ENCODE measurements at regions not wholly inside any gene's neighbourhood (a gene's known extent, or its start where the extent isn't known, plus 50 kb on each side); places are given as distances from the start of the nearest gene placed in this dataset.
A peak's percentile ranks its signal among the peaks of the same experiment; 100 is the strongest.

DNA sequence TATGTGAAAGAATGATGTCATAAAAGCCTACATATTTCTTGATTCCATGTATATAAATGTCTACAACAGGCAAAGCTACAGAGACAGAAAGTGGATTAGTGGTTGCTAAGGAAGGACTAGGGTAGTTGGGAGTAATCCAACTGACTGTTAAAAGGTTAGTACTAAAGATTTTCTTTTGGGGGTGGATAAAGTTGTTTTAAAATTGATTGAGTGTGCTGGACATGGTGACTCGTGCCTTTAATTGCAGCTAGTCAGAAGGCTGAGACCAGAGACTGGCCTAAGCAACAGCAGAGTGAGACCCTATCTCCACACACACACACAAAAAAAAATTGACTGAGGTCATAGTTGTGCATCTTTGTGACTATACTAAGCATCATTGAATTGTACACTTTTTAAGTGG lies 234.3 kb downstream of the C12orf50 start:
- no peak for DNase-seq

DNA sequence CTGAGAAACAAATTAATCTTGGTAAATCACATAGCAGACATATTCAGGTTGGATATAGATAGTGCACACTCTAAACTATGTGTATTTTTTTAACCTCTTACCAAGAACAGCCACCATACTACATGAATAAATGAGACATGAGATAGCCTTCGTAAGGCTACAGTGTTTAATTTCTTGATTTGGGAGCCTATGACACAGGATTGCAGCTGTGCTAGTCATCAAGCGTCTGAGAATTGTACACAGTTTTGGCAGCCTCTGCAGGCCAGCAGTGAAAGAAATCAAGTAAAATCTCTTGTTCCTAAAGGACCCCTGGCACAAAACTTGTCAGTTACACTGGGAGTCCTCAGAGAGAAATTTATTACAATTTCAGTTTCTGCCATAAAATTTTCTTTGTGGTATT lies 236.1 kb downstream of the C12orf50 start:
- DNase-seq: no peak

DNA sequence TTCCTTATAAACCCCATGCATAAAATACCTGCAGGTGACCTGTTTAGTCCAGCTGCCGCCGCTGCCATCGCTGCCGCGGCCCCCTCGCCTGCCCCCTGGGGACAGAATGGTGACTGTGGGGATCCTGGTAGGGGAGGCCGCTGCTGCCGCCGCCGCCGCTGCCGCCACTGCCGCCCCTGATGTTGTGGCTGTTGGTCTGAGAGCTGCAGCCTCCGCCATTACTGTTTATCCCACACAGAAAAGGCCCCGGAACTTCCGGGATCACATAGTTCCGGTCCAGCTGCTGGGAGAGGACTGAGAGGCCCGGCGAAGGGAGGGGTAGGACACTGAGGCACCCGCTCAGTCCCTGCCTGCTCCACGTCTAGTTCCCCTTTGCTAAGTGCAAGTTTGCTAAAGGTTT lies 244.9 kb downstream of the C12orf50 start:
- peak in 1 of 58 donors; percentile 2 for DNase-seq

DNA sequence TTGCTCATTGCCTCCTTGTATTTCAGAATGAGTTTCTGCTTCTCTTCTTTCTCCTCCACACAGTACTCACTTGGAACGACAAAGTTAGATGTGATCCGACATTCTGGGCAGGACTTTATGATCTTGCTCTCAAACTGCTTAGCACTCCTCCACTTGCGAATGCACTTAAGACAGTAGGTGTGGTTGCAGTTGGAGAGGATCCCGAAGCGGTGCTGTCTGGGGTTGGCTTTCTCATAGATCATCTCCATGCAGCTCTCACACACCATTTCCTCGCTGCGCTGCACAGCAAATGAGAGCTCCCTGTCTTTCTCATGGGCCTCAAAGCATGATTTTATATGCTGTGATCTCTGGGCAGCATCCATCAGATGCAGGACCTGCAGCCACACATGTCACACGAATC lies 245.7 kb downstream of the C12orf50 start:
- DNase-seq: no peak

DNA sequence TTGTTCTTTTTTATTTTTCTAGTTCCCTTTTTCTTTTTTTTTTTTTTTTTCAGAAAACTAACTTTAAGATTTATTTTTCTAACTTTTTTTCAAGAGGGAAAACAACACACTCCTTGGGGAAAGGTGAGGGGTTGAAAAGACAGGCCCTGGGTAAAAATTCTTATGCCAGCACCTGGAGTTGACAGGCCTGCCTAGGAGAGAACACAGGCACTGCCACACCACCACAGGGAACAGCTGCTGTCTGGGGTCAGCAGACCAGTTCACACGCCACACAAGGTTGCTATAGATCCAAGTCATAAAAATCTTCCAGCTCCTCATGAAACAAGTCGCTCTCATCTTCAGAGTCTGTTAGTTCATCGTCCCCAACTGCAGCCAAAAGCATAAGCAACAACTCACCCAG lies 246.4 kb downstream of the C12orf50 start:
- no peak for DNase-seq

DNA sequence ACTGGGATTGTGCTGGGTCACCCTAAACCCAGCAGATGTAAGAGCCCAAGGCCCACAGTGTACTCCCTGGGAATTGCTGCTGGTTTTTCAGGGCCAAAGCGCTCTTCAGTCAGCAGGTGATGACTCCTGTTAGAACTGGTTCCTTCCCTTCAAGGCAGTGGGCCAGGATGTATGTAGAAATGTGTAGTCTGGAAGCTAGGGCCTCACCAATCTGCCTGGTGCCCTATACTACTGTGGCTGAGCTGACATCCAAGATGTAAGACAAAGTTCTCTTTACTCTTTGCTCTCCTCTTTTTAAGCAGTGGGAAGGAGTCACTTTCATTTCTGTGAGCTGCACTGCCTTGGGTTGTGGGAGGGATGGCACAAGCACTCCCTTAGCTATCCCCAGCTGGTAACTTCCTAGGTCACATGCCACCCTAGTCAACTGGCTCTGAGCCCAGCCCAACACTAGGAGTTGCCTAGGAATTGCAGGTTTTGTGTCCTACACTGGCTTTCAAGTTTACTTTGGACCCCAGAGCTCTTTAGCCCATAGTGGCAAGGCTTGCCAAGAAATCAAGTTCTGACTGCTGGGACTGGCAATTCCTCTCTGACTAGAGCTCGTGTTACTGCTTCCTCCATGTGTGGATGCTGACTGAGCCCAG lies 249.2 kb downstream of the C12orf50 start:
- DNase-seq: no peak

DNA sequence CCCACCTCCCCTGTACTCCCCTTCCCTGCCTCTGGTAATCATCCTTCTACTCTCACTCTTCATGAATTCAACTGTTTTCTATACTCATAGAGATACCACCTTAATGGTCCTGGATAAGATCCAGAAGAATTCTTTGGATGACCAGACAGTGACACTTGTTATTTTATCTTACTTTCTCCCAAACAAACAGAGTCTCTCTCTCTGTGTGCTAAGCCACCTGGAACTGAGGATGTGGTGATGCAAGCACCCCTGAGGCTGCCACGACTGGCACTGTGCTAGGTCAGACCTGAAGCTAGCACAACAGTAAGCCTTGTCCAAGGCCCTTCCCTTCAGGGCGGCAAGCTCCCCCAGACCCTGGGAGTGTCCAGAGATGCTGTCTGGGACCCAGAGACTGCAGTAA lies 250.2 kb downstream of the C12orf50 start:
- no peak for DNase-seq

DNA sequence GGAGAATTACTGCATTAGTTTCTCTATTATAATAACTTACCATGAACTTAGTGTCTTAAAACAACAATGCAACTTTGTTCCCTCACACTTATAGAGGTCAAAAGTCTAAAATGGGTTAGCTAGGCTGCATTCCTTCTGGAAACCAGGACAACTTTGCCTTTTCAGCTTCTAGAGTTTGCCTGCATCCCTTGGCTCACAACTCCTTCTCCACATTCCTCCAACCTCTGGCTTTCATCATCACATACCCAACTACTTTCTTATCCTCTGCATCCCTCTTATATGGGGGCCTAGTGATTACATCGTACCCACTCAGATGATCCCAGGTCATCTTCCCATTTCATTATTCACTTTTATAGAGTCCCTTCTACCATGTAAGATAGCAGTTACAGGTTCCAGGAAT lies 251.1 kb downstream of the C12orf50 start:
- DNase-seq: no peak

DNA sequence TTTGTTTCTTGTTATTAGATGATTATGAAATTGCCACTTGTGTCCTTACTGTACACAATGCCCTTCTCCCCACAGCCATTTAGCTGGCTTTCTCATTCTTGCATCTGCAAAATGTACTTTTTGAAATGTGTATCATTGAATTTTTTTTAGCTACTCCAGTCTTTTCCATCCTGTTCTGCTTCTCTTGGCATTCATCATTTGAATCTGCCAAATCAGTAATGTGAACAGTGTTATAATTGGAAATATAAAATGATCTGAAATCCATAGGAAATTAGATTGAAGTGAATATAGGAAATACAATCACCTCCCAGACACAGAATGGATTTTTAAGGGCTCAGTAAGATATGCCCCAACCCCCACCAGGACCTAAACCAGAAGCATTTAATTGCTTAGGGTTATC lies 253.4 kb downstream of the C12orf50 start:
- no peak for DNase-seq

DNA sequence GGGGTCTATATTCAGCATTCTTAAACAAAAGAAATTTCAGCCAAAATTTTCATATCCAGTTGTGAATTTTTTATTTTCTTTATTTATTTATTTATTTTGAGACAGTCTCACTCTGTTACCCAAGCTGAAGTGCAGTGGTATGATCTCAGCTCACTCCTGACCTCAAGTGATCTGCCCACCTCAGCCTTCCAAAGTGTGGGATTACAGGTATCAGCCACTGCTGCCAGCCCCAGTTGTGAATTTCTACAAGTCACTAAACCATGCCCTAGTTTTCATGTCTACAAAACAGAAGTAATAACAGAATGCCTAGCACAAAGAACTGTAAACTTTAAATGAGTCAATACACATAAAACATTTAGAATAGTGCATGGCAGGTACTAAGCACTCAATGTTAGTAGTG lies 254.2 kb downstream of the C12orf50 start:
- DNase-seq: no peak

DNA sequence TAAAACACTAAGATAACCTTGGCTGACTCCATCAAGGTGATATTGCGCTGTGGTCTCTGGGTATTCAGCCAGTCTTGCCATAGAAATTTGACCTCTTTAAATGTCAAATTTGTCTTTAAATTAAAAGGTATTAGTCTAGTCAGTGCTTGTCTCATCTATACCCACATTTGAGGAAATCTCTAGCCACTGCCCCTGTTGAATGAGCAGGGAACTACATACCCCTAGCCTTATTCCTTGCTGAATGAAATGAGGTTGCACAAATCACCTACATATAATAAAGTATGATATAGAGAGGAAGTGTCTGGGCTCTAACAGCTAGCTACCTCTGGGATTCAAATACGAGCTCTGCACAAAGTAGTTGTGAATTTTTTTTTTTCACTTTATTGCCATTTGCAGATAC lies 256.8 kb downstream of the C12orf50 start:
- DNase-seq: no peak

DNA sequence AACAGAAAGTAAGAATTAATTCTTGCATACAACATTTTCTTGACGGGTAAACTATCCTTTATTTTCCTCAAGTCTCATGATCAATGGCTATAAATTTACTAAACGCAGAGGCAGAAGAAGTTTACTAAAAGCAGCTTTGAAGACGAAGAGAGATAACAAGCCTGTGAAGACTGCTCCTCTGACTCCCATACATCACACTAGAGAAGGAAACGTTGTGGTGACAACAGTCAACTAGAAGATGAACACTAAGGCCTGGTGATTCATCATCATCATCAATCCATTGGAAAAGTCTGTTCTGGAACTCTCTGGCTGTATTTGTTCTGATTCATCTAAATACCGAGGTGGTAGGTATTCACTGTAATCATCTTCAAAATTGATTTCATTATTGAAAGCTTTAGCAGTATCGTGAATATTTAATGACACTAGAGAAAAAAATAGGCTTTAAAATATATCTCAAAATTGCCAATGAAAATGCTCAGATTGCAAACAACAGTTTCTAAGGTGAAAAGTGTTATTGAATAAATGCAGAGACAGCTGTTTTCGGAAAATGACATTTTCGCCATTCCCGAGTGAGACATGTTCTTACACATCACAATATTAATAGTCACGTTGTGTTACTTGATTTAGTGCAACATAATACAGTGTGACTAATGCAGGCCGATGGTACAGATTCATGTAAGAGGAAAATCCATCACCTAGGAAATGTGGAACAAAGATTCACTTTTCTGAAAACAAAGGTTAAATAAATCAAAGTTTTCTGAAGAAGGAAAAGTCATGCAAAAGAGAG lies 260.5 kb downstream of the C12orf50 start:
- no peak for DNase-seq

DNA sequence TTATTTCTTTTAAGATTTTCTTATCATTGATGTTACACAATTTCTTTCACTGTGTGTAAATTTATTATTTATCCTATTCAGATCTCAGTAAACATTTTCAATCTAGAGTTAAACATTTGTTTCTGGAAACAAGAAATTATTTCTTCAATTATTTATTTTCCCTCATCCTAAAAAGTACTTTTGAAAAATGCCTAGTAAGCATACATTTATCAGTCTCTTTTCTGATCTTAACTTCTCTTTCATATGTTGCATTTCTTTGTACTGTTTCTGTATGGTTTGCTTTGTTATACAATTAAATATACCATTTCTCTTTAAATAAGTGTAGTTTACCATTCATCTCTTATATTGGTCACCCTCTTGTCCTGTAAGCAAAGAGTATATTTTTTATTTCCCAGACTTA lies 263.2 kb downstream of the C12orf50 start:
- DNase-seq: no peak

DNA sequence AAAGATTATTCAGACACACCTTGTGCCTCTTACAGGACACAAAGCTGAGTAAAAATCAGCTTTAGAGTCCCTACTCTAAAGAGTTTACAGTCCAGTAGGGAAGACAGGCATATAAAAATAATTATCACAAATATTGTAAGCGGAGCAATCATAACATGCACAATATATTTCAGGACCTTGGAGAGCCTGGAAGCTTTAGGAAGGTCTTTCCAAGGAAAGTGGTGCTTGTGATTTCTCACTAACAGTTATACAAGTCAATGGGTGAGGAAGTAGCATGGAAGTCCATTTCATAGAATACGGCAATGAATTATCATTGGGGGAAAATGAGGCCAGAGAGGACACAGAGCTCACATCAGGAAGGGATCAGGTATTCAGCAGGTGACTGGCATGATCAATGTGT lies 268.3 kb downstream of the C12orf50 start:
- DNase-seq: no peak

DNA sequence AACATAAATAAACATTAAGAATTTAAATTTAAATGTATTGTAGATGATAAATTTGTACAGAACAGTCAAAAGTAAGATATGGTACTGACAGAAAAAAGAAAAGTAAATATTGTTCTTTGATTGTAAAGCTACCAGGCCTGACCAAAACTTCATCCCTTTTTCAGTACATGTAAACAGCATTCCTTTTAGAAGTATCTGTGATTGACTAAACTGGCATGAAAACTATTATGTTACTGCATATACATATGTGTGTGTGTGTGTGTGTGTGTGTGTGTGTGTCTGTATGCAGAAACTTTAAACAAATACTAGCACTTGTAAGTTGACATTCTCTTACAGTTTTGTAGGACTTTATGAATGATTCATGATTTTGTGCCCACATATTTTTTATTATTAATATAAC lies 270.9 kb downstream of the C12orf50 start:
- DNase-seq: no peak

DNA sequence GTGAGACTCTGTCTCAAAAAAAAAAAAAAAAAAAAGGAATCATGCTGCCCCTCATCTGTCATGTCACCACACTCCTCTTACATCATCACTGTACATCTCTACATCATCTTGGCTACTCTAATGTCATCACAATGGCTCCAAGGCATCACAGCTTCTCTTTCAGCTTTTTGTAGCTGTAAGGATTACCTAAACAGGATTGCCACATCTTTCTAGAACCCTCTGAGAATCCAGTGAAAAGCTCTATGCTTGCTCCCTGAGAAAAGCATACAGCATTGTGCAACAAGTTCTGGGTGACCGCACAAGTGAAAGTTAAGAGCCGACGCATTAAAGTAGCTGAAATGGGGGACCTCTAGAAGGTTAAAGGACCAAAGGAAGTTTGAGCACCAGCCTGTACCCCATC lies 272.5 kb downstream of the C12orf50 start:
- no peak for DNase-seq

DNA sequence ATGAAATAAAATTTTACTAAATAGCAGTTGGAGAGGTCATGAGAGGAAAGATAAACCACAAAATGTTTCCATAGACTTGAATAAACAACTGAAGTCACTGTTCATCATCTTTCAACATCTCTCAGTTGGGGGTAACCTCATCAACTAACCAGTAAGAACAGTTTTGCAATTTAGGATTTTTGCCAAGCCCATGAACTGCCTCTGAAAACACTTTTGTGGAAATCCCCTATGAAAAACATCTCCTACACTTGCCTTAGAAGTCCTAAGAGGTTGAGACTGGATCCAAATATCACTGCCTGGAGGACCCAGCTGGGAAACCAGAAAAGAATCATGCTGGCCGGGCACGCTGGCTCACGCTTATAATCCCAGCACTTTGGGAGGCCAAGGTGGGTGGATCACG lies 273.1 kb downstream of the C12orf50 start:
- no peak for DNase-seq

DNA sequence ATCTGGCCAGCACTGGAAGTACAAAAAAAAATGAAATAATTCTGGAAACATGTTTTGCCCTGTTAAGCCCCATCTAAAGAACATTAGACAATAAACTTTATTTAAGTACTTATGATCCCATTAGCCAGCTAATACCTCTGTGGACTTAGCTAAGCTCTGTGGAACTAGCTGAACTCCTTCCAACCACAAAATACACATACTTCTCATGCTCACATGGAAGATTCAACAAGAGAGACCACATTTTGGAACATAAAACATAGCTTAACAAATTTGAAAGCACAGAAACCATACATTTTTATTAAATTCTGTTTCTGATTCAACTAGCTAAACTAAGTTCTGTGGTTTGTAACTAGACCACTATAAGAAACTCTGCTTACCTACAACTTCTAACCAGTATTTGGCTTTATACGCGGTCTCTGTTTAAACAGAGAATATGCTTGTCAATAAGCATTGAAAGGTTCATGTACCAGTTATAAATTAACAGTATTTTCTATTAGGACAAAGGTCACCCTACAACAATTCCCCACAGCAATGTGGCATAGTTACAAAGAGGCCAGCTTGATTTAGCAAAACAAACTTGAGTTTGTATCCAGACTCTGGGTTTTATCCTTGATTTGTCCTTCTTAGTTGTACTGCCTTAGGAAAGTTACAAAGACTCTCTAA lies 300.1 kb downstream of the C12orf50 start:
- no peak for DNase-seq

DNA sequence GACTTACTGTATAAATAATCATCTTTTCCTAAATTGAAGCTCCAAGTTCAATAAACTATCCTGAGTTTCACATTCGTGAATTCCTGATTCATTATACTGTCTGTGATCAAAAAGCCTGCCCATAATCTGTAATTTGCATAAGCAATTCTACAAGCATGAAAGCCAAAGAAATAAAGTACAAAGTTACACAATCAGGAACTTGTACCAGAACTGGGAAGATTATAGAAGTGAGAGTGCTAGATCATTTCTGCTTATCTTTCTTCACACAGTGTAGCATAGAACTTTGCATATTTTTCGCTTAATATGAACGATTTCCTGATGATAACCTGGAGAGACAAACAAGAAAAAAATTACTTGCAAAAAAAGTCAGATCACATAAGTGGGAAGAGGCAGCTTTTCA lies 308.2 kb downstream of the C12orf50 start:
- no peak for DNase-seq

DNA sequence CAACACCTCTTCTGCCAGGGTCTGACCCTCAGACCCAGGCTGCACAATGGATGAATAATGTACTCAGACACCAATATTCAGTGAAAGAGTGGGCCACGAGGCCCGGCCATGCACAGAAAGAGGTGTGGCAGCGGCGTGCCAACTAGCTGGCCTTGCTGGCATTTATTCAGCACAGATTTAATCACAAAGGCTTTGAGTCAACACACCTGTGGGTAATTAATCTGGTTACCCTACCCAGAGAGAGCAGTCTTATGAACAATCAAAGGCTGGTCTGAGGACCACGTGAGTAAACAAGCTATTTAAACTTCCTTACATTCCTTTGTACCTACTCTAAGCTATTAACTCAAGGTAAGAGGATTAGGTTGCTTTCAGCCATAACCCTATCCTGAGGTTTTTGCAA lies 324.8 kb downstream of the C12orf50 start:
- no peak for DNase-seq

DNA sequence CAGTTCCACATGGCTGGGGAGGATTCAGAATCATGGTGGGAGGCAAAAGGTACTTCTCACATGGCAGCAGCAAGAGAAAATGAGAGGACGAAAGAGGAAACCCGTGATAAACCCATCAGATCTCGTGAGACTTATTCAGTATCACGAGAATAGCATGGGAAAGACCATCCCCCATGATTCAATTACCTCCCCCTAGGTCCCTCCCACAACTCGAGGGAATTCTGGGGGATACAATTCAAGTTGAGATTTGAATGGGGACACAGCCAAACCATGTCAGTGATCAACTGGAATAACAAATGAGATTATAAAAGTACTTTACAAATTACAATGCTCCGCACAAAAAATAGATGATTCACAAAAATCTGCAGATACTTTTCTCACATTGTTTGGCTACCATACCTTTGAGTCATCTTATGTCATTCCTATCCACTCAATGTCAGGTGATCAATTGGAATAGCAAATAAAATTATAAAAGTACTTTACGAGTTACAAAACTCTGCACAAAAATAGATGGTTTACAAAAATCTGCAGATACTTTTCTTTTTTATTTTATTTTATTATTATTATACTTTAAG lies 338.9 kb downstream of the C12orf50 start:
- DNase-seq: no peak

DNA sequence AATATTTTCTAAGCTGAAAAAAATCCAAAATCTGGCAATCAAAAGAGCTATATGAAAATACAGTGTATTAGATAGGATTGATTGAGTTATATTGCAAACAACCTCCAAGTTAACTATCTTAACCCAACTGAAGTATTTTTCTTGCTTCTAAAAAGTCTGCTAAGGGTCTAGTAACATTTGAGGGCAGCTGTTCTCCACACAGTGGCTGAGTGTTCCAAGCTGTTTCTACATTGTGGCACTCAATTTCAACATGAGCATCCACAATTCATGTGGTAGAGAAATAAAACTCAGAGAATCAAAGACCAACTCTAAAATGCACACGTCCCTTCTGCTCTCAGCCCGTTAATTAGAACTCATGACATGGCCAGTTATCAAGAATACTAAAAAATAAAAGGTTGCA lies 340.0 kb downstream of the C12orf50 start:
- DNase-seq: no peak

All from anterior cingulate cortex (tissue), 58 donors.